AG09309 (cell line): ENCODE measurements at regions not wholly inside any gene's neighbourhood (a gene's known extent, or its start where the extent isn't known, plus 50 kb on each side); places are given as distances from the start of the nearest gene placed in this dataset.
A peak's percentile ranks its signal among the peaks of the same experiment; 100 is the strongest.

Experiments used
- DNase-seq: peaks from one replicate; pipeline ENCODE4 v3.0.0-alpha.2; 2010; ENCODE audit warnings: low read depth
- H3K4me3 ChIP-seq: 2 replicates; pipeline ENCODE4 v1.5.1; 2011; ENCODE audit warnings: mild to moderate bottlenecking, low read depth, low read length, moderate library complexity; ENCODE audit not compliant: control insufficient read depth
- TF ChIP-seq, protein P1 (sequence below): IDR thresholded peaks from 2 replicates; pipeline ENCODE4 v1.5.1; 2011; ENCODE audit warnings: mild to moderate bottlenecking, low read depth, low read length, inconsistent platforms; ENCODE audit not compliant: insufficient read depth, control insufficient read depth; ENCODE audit errors: missing control alignments

DNA sequence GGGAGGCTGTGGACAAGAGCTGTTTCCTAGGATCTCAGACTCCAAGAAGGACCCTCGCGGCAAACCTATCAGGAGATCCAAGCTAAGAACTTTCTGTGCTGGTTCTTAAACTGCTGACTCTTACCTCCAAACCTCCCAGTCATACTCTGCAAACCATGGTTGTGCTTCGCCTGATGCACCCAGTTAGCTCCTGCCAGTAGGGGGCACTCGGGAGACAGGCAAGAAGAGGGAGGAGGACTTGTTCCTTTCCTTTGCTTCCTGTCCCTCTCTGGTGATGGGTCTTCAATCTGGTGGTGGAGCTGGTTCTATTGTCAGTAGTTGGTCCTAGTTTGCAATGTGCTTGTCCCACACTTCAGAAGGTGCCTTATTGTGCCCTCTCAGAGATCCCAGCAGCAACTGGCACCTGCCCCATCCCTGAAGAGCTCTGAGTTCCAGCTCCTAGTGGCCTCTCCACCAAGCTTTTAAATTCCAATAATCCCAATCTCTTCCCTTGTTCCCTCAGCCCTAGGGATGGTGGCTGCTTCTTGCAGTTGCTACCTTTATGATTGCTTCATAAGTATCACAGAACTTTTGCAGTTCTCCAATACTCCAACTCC is 113.5 kb upstream of the RPL38 start:
- H3K4me3 ChIP-seq: no peak overlapping the region
- peak; percentile 13 for DNase-seq
- TF ChIP-seq, protein P1, sequence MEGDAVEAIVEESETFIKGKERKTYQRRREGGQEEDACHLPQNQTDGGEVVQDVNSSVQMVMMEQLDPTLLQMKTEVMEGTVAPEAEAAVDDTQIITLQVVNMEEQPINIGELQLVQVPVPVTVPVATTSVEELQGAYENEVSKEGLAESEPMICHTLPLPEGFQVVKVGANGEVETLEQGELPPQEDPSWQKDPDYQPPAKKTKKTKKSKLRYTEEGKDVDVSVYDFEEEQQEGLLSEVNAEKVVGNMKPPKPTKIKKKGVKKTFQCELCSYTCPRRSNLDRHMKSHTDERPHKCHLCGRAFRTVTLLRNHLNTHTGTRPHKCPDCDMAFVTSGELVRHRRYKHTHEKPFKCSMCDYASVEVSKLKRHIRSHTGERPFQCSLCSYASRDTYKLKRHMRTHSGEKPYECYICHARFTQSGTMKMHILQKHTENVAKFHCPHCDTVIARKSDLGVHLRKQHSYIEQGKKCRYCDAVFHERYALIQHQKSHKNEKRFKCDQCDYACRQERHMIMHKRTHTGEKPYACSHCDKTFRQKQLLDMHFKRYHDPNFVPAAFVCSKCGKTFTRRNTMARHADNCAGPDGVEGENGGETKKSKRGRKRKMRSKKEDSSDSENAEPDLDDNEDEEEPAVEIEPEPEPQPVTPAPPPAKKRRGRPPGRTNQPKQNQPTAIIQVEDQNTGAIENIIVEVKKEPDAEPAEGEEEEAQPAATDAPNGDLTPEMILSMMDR: peak; percentile 59

DNA sequence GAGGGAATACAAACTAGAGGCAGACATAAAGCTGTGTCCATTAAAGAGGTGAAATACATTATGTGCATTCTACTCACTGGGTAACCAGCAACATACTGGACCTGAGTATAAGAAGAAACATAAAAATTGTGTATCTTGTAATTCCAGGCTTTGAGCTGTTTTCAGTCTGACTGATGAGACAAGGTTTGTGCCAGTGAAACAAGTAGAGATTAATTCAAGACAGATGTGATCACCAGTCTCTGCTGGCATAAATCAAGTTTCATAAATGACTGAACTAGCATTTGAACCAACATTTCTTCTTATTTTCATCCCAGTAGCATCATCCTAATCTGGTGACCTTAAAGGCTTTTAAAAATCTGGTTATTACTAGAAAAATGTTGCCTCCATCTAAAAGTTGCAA is 108.8 kb upstream of the RPL38 start:
- TF ChIP-seq, protein P1: no peak
- no peak for DNase-seq
- H3K4me3 ChIP-seq: no peak overlapping the region

DNA sequence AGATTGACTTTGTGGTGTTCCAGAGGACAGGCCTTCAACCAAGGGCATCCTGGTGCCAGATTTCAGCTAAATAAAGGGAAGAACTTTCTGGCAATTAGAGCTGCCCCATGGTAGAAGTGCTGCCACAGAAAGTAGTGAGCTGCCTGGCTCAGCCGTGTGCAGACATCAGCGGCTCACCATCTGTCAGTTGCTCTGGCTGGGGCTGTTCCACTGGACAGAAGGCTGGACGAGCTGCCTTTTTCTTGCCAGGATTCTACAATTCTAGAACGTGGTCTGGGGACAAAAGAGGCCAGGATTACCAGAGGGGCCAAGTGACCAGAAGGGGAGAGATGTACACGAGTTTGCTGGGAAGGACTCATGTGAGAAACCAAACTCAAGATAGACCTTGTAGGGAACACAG is 107.0 kb upstream of the RPL38 start:
- H3K4me3 ChIP-seq: no peak overlapping the region
- no peak for DNase-seq
- TF ChIP-seq, protein P1: no peak

DNA sequence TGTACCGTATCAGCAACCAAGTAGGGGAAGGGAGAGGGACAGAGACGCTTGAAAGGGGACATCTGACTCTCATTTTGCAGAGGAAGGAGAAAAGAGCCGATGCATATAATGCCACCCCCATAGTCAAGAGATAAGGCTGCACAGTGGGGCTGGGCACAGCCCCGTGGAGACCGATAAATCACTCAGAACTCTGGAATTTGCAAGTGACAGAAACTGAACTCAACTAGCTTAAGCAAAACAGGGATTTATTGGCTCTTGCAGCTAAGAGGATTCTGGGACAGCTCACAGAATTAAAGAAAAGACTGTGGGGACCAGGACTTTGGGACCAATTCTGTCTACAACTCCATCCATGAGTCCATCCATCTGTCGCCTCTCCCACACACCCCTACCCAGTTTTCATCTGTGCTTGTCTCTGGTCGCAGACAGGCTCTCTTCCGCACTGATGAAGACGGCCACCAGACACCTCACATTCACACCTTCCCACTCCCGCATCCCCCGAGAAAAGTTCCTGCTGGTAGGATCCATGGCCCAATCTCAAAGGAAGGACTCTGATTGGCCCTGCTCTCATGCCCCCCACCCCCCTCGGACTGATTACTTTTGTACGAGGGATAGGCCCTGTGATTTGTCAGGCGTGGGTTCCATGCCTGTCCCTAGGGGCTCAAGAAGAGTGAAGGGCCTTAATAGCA is 105.9 kb upstream of the RPL38 start:
- no peak for DNase-seq

DNA sequence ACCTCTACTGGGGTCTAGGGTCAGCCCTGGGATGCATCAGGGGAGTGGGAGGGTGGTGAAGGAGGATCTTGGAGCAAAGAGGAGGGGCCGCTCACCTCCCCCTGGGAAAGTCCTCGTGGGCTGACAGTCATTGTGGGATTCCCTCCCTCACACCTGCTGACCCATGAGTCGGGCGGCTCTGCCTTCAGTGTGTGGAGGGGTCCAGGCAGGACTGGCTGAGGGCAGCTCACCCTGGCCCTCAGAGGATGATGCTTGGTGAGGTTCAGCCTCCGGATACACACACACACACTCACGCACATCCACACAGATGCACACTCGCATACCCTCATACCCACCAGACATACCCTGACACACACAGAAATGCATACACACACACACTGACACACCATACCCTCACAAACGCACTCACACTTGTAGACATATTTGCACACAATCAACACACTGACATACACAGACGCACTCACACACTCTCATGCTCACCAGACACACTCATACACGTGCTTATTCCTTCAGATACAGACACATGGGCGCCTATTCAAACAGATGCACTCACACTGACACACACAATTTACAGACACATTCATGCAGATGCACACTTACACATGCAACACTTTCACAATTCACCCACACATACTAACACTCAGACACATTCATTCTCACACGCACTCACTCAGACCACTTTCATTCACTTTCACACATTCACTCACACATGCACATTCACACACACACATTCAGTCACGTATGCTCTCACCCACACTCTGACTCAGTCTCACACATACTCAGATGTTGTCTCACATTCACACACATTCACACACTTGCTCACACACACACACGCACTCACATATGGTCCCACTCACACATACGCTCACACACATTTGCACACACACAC is 105.1 kb upstream of the RPL38 start:
- DNase-seq: no peak
- TF ChIP-seq, protein P1: no peak
- H3K4me3 ChIP-seq: no peak overlapping the region

More for the DNA sequence above, 105.9 kb upstream of the RPL38 start:
- no peak overlapping the region for H3K4me3 ChIP-seq
- TF ChIP-seq, protein P1: no peak

DNA sequence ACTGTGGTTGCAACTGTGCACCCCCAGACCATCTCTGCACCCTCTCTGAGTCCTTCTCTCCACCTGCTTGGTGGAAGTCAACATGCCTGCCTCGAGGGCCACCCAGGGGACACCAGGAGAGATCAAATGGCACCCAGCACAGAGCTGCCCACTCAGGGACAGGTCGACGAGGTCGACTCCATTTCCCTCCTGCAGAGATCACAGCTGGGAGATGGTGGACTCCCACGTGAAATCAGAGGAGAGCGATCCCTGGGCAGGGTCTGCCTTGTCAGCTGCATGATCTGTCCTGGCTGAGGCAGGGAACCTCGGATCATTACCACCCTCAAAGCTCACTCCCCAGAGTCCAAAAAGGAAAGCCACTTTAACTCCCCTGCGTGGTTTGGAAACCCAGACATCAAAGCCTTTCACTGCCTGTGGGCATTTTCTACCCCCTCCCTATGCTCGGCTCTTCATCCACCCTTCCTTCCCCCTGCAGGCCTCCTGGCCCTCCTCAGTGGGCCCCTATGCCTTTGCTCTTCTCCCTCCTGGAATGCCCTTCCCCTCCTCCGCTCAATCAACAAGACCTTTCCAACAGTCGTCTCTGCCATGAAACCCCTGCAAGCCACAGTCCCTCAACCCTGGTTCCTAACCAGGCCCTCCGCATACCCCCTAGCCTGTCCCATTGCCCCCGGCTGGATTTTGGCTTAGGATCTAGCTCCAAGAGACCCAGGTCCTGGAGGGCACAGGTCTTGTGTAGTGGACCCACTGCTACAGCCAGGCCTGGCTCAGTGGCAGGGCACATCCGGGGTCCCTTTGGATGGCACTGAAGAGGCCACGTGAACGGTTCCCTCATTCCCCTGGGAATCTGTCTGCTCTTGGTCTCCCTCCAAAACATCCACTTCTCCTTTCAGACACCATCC is 103.8 kb upstream of the RPL38 start:
- no peak for DNase-seq
- TF ChIP-seq, protein P1: no peak

More for the DNA sequence above, 103.8 kb upstream of the RPL38 start:
- H3K4me3 ChIP-seq: no peak overlapping the region
